OCI-LY3 (cell line): ENCODE measurements at regions not wholly inside any gene's neighbourhood (a gene's known extent, or its start where the extent isn't known, plus 50 kb on each side); places are given as distances from the start of the nearest gene placed in this dataset.

Experiments used
- EZH2phosphoT487 ChIP-seq: fragments of 200-600 bp; shearing (Covaris generic); IDR thresholded peaks from 2 replicates; pipeline ENCODE4 v1.6.1; 2018; ENCODE audit warnings: antibody characterized with exemption, mixed run types, low read depth
- TF ChIP-seq, protein P1 (sequence below): fragments of 200-600, 300-600 bp; sonication (generic); IDR thresholded peaks from 2 replicates; pipeline ENCODE4 v1.5.1; 2014; ENCODE audit warnings: antibody characterized with exemption, low read length, low read depth

DNA sequence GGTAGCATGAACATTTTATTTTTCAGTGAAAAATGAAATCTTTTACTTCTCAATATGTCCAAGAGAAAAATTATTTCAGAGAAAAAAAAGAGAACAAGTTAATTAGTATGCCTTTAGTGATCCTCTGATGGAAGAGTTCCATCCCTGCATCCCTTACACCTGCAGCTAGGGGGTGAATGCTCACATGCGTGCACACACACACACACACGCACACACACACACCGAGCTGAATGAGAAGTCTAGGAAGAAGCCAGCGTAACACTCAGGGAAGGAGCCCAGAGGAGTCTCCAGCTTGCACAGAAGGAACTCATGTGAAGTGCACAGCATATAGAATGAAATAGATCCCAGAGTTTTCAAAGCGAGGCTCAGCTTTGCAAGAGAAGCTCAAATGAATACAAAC is 510.5 kb downstream of the IRS2 start:
- TF ChIP-seq, protein P1, sequence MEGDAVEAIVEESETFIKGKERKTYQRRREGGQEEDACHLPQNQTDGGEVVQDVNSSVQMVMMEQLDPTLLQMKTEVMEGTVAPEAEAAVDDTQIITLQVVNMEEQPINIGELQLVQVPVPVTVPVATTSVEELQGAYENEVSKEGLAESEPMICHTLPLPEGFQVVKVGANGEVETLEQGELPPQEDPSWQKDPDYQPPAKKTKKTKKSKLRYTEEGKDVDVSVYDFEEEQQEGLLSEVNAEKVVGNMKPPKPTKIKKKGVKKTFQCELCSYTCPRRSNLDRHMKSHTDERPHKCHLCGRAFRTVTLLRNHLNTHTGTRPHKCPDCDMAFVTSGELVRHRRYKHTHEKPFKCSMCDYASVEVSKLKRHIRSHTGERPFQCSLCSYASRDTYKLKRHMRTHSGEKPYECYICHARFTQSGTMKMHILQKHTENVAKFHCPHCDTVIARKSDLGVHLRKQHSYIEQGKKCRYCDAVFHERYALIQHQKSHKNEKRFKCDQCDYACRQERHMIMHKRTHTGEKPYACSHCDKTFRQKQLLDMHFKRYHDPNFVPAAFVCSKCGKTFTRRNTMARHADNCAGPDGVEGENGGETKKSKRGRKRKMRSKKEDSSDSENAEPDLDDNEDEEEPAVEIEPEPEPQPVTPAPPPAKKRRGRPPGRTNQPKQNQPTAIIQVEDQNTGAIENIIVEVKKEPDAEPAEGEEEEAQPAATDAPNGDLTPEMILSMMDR, result peak; percentile 23; the same call in 1 of the 2 replicates
- no peak for TF ChIP-seq EZH2phosphoT487
